HCEC 1CT (cell line): ENCODE measurements at regions not wholly inside any gene's neighbourhood (a gene's known extent, or its start where the extent isn't known, plus 50 kb on each side); places are given as distances from the start of the nearest gene placed in this dataset.

Experiments
- DNase-seq: peaks from one replicate; pipeline ENCODE4 v3.0.0-alpha.2; 2017

DNA sequence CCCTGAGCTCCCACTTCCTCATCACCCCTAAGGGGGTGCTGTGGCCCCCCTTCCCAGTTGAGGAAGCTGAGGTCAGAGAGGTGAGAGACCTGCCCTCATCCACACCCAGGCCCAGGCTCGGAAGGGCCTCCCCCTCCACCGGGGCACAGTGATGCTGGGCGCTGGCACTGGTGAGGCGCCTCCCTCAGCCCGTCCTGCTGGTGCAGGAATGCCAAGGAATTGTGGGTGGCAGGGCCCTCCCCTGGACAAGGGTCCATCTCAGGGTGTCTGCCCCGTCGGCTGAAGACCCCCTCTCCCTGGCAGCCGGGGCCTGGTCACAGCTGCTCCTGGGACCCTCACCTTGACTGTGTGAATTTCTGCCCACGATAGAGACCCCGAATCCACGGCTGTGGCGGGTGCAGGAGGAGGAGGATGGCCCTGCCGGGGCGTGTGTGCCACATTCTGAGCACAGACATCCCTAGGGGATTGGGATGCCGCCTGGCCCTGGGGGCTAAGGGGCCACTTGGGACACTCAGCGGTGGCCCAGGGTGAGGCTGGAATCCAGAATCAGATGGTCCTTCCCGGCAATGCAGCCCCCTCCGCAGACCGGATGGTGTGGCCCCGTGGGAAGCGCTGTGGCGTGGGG, 70.2 kb upstream of the GATA5 start:
- no peak for DNase-seq

DNA sequence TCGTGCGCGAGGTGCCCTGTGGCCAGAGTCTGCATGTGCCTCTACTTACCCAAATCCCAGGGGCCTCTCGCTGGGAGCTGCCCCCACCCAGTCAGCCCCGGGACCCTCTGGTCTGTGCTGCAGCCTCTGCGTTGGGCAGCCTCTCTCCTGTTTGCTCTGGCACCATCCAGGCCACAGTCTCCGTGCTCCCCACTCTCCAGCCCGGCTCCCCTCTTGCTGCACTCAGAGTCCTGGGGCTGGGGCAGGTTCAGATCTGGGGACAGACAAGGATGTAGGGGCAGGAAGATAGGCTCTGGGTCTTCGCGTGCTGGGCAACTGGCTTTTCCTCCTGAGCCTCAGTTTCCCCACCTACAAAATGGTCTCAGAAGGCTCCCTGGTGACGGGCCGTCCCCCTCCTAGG, 70.8 kb upstream of the GATA5 start:
- no peak for DNase-seq

DNA sequence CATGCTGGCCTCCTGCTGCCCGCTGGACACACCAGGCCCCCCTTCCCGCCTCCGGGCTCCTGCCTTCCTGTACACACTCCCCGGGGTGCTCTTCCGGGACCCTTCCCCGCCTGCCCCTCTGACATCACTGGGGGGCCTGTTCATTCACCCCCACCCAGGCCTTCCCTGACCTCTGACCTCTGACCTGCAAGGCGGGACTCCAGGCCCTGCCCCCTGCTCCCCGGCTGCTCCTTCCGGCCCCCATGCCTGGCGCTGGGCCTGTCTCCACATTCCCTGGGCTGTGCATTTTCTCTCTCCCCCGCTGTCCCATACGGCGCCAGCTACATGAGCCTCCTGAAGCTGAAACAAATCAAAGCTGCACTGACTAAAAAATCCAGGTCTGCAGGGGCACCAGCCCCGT, 71.6 kb upstream of the GATA5 start:
- no peak for DNase-seq

- no peak for DNase-seq
These were observed 72.7 kb upstream of the GATA5 start for GRCh38 chr20:62548471-62548870.

DNA sequence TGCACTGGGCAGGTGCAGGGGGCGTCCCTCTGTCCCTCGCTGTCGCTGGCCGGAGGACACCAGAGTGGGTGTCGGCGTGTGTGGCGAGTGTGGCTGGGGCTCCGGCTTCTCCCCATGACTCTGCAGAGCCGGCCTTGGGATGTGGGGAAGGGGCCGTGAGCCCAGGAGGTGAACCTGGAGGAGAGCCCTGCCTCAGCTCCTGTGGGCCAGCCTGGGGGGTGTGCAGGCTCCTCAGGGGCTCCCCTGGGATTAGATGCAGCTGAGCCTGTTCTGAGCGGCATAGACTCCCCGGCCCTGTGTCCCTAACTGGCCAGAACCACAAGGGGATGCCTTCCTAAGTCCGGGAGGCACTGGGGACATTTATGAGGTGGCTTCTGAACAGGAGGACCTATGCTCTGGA, 73.2 kb upstream of the GATA5 start:
- no peak for DNase-seq

- DNase-seq = no peak
These were observed 73.8 kb upstream of the GATA5 start for GRCh38 chr20:62549499-62550086.

GRCh38 chr20:62550087-62550632, 74.4 kb upstream of the GATA5 start:
- DNase-seq = no peak

DNA sequence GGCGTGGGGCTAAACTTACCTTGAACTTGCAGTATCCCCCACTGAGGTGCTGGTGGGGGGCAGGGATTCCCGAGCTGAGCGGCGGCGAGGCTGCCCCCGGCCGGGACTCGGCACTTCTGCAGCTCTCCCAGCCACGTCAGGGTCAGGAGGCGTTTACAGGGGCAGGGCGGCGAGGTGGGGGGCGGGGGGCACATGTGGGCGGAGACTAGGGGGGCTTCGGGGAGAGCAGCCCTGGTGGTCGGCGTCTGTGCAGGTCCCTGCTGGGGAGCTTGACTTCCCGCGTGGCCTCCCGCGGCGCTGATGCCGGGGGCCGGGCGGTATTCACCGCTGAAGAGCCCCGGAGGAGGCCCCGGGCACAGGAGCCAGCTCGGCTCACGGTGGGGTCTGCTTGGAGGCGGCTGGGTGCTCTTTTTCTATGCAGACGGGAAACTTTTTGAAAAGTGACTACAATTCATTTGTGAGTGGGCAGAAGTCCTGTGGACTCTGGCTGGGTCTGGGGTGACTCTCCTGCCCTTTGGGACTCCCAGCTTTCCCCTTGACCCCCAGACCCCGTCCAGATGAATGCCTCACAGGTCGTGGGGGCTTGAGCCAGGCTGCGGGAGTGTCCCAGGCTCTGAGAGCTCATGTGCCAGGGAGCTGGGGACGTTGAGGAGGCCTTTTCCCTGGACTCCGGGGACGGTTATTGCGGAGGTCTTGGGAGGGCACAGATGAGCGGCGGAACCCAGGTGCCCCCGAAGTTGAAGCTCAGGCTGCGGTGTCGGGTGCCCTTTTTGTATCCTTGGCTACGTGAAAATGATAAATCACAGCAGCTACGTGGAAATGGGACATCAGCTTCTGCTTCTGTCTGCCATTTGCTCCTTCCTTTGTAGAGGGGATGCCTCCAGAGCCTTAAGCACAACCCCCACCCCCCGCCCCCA, 75.9 kb upstream of the GATA5 start:
- no peak for DNase-seq

GRCh38 chr20:62552613-62553012, 76.8 kb upstream of the GATA5 start:
- no peak for DNase-seq

DNA sequence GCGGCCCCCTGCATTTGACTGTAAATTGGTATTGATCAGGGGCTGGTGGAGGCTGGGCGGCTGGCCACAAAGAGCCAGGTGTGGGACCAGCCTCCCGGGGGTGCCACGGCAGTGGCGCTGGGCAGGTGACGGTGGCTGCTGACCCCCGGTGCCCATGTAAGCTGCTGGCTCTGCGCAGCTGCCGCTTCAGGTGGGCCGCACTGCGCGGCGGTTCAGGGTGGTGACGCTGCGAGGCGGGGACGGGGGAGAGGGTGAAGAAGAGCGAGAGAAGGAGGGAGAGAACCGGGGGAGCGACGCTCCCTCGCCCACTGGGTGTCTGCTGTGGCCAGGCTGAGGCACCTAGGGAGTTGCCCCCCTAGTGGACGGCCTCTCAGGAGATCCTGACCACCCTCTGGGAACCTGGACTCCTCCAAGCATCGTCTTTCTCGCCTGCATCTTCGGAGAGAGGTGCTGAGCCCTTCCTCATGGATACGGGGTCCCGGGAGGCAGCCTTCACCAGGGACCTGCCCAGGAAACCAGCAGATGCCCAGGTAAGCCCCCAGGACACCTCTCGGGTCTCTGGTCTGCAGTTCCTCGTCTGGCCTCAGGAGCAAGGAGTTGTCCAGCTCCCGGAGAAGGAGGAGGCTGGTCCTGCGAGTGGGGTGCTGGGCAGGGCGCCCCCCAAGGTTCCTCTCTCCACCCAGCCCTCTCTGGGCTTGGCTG, 77.5 kb upstream of the GATA5 start:
- no peak for DNase-seq

GRCh38 chr20:62553838-62554161, 78.0 kb upstream of the GATA5 start:
- DNase-seq = no peak

DNA sequence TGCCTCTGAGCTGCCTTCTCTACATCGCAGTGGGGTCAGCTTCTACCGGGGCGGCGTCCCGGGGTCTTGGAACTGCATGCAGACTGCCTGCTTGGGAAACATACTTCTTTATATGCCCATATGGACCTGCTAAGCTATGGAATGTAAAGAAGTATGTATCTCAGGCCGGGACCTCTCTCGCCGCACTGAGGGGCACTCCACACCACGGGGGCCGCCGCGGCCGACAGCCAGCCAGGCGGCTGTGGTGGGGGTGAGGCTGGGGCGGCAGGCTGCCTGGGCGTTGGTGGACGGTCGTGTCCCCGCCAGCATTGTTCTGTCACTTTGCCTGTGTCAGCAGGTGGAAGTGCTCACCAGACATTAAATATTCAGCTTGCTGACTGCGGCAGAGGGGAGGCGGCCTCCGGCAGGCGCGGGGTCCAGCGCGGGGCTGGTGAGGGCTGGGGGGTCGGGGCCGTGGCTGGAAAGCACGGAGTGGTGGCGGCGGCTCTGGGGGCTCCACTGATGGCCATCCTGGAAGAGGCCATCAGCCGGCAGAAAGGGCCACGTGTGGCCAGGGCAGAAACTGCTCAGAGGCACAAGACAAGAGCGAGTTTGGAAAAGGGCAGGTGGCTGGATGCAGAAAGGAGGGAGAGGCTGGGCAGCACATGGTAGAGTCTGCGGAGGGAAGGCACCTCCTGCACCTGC, 78.6 kb upstream of the GATA5 start:
- no peak for DNase-seq

DNA sequence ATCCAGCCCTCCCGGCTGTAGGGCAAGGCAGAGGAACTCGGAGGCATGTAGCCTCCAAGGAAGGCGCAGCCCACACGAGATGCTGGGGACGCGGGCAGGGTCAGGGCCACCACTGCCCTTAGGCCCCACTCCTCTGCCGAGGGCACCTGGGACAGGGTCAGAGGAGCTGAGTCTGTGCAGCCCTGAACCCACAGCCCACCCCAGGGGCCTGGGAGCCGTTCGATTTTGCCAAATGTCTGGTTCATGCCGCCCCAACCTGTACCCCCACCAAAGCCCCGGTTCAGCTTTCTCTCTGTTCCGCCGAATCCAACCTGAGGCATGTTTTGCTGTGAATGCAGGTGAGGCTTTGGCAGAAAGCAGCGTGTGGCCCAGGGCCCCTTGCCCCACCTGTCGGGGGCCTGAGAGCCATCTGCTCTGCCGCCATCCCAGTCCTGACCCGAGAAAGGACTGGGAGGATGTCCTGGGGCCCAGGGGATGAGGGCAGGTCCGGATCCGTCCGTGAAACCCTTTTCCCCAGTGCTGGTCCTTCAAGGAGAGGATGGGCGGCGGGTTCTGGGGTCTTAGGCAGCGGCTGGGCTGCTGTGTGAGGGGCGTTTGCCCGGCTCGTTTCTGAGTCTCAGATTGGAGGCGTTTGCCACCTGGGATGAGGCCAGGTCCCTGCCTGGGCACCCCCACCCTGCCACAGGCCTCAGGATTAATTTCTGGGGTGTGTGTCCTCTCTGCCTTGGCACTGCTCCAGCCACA, 79.3 kb upstream of the GATA5 start:
- no peak for DNase-seq

DNA sequence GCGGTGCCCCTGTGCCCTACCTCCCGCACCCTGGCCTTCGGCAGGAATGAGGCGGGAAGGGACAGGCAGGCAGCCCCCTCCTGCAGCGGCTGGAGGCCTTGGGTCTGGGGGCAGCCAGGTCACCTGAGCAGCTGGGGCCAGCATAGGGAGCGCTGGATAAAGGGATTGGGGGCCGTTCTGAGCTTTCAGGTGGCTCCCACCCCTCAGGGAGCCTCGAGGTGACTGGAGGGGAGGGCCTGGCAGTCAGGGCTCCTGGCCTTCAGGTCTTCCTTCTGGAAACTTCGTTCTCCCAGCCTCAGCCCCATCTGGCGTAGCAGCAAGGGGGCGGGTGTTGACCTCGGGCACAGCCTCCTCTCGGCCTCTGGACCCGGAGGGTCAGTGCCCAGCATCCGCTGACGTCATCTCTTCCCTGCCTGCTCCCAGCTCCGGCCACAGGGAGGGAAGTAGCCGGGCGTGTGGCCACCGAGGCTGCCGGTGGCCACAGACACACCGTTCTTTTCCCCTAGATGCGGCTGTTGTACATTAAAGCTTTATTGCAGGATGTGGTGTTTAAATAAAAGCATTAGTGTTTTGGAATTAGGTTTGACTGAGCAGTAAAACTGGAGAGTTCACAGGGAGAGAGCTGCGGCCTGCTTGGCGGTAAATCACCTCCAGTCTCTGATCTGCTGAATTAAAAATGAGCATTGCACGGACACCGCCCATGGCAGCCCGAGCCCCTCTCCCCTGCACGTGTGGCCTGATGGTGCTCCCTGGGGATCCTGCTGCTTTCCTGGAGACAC, 80.0 kb upstream of the GATA5 start:
- DNase-seq = no peak

DNA sequence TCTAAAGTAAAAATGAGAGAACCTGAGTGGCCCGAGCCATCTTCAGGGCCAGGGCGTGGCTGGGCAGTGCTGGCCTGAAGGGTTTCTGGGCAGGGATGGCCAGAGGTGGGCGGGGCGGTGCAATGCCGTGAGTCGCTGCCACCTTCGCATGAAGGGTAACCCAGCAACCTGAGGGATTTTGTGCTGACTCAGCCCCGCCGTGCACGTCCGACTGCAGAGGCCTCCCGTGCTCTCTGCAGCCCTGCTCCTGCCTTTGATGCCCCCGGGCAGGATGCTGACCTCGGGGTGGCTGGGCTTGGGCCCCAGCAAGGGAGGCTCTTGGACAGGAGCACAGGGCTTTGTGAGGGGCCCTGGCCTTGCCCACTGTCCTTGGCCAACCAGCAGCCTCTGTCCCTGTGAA, 81.7 kb upstream of the GATA5 start:
- no peak for DNase-seq

DNA sequence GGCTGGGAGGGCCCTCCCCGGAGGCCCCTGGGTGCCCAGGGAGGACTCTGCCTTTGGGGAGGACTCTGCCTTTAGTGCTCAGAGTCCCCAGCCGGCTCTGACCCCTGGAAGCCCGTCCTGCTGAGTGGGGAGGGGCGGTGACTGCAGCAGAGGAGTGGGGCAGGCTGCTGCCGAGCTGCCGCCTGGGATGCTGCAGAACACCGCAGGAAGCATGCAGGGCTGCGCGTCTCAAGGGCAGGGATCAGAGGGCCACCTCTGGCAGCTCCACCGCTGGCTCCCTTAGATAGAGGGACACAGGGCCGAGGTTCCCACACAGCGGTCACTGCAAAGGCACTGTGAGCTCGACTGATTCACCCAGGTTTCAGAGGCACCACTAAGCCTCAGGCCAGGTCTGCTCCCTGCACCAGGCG, 82.2 kb upstream of the GATA5 start:
- no peak for DNase-seq

DNA sequence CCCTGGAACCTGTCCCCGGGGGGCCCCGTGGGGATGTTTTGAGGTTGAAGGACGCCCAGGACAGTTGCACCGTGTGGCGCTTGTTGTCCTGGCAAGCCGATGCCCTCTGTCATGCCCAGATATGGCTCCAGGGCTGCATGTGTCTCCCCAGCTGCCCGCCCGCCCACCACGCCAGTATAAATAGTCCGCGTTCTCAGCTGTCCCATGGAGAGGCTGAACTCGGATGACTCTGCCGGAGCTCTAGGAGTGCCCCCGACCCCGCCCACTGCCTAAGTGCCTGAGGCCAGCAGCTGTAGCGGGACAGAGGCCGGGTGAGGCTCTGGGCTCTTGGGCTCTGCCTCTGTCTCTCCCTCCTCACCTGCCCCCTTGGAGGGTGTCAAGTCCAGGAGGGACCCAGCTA, 83.0 kb upstream of the GATA5 start:
- no peak for DNase-seq

- no peak for DNase-seq
These were observed 82.1 kb upstream of the SLCO4A1 start for GRCh38 chr20:62560162-62560561.

DNA sequence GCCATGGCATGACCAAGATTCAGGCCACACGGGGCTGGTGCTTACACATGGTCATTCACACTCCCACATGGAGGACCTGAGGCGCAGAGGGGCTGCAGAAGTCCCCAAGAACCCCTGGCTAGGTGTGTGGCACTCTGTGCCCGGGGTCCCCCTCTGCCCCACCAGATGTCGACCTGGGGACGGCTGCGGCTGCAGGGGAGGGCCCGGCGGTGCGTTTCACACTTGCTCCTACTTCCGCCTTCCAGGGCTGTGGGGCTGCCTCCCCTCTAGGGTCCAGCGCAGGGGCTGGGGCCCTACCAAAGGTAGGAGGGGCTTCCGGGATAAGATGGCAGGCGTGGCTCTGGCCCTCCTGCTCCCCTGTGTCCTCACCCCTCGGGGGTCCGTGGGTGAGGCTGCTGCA, 81.1 kb upstream of the SLCO4A1 start:
- DNase-seq = no peak

GRCh38 chr20:62561948-62562347, 80.4 kb upstream of the SLCO4A1 start:
- DNase-seq = no peak

- no peak for DNase-seq
These were observed 79.5 kb upstream of the SLCO4A1 start for GRCh38 chr20:62562831-62563230.
